Neural crest cell (in vitro differentiated cells): ENCODE measurements at regions not wholly inside any gene's neighbourhood (a gene's known extent, or its start where the extent isn't known, plus 50 kb on each side); places are given as distances from the start of the nearest gene placed in this dataset.

Source experiments
- DNase-seq: peaks from one replicate; pipeline ENCODE4 v3.0.0; 2021; ENCODE audit warnings: low read depth, mixed read lengths, low spot score
- H3K27ac Mint-ChIP-seq: one replicate; pipeline ENCODE4 v1.8.0; 2021; ENCODE audit warnings: mild to moderate bottlenecking, mixed read lengths; ENCODE audit not compliant: unreplicated experiment
- H3K27me3 Mint-ChIP-seq: 2 replicates; pipeline ENCODE4 v1.8.0; 2021; ENCODE audit warnings: low read depth, mild to moderate bottlenecking, mixed read lengths
- H3K36me3 Mint-ChIP-seq: 2 replicates; pipeline ENCODE4 v1.8.0; 2021; ENCODE audit warnings: low read depth, mild to moderate bottlenecking, mixed read lengths
- H3K4me1 Mint-ChIP-seq: 2 replicates; pipeline ENCODE4 v1.8.0; 2021; ENCODE audit warnings: mixed read lengths
- H3K4me3 Mint-ChIP-seq: one replicate; pipeline ENCODE4 v1.8.0; 2021; ENCODE audit warnings: mild to moderate bottlenecking, mixed read lengths
- H3K9me3 Mint-ChIP-seq: 2 replicates; pipeline ENCODE4 v1.8.0; 2021; ENCODE audit warnings: mixed read lengths
- TF ChIP-seq, protein P1 (sequence below): fragments of 200-600 bp; sonication (generic); conservative IDR thresholded peaks from 2 replicates; pipeline ENCODE4 v1.5.0; 2021; ENCODE audit warnings: antibody characterized with exemption, mild to moderate bottlenecking

DNA sequence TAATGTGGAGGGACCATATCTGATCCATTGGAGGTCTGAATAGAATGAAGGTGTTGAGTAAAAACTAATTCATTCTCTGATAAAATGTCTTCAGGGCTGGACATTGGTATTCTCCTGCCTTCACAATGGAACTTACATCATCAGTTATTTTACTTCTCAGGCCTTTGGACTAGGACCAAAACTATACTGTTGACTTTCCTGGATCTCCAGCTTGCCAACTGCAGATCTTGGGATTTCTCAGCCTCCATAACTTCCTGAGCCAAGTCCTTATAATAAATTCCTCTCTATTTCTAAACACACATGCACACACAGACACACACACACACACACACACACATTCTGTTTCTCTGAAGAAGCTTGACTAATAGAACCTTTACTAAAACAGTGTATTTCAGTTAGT, 1858.6 kb upstream of the ADGRL3 start:
- Mint-ChIP-seq H3K36me3 (no peaks in the 10 kb centered on the region), H3K4me3 (no peak overlapping the region), H3K4me1 (peaks cover 9% of the 10 kb centered on the region), H3K27ac (no peak overlapping the region), H3K27me3 (no peaks in the 10 kb centered on the region), H3K9me3 (no peaks in the 10 kb centered on the region)
- no peak for DNase-seq
- TF ChIP-seq, protein P1, sequence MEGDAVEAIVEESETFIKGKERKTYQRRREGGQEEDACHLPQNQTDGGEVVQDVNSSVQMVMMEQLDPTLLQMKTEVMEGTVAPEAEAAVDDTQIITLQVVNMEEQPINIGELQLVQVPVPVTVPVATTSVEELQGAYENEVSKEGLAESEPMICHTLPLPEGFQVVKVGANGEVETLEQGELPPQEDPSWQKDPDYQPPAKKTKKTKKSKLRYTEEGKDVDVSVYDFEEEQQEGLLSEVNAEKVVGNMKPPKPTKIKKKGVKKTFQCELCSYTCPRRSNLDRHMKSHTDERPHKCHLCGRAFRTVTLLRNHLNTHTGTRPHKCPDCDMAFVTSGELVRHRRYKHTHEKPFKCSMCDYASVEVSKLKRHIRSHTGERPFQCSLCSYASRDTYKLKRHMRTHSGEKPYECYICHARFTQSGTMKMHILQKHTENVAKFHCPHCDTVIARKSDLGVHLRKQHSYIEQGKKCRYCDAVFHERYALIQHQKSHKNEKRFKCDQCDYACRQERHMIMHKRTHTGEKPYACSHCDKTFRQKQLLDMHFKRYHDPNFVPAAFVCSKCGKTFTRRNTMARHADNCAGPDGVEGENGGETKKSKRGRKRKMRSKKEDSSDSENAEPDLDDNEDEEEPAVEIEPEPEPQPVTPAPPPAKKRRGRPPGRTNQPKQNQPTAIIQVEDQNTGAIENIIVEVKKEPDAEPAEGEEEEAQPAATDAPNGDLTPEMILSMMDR, result no peak

DNA sequence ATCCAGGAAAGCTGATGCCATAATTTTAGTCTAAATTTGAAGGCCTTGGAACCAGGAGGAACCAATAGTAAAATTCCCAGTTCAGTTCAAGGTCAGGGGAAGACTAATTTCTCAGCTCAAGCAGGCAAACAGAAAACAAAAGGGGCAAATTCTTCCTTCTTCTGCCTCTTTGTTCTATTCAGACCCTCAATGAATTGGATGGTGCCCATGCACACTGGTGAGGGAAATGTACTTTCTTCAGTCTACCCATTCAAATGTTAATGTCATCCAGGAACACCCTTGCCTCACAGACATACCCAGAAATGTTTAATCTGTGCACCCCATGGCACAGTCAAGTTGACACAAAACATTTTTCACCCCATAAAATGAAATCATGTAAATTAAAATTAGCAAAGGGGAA, 1851.2 kb upstream of the ADGRL3 start:
- Mint-ChIP-seq H3K27me3 (no peaks in the 10 kb centered on the region), H3K9me3 (no peaks in the 10 kb centered on the region)
- TF ChIP-seq, protein P1, result no peak

DNA sequence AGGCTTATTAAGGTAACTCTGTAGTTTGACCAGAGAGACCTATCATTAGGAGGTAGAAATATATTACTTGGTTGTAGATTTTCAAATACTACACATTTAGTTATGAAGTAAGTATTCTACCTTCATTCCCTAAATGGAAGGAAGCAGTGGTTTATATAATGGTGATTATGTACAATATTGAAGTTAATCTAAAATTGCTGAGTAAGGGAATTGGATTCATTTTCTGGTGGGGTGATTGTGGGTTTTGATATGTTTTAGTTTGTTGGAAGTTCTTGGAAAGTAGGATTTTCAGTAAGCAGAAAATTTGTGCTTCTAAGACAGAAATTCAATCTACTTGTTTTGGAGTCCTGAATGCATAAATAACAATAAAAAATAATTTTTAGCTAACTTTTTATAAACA, 1830.9 kb upstream of the ADGRL3 start:
- no peak overlapping the region for H3K4me3 Mint-ChIP-seq
- no peaks in the 10 kb centered on the region for H3K27me3 Mint-ChIP-seq
- no peak for DNase-seq
- H3K9me3 Mint-ChIP-seq, result peaks cover 2% of the 10 kb centered on the region
- no peak overlapping the region for H3K27ac Mint-ChIP-seq
- TF ChIP-seq, protein P1, result no peak
- H3K36me3 Mint-ChIP-seq, result no peaks in the 10 kb centered on the region
- H3K4me1 Mint-ChIP-seq, result no peaks in the 10 kb centered on the region

More for the DNA sequence above, 1851.2 kb upstream of the ADGRL3 start:
- no peak overlapping the region for H3K27ac Mint-ChIP-seq
- no peak overlapping the region for H3K4me3 Mint-ChIP-seq
- H3K4me1 Mint-ChIP-seq, result peaks cover 5% of the 10 kb centered on the region
- no peak for DNase-seq
- no peaks in the 10 kb centered on the region for H3K36me3 Mint-ChIP-seq

DNA sequence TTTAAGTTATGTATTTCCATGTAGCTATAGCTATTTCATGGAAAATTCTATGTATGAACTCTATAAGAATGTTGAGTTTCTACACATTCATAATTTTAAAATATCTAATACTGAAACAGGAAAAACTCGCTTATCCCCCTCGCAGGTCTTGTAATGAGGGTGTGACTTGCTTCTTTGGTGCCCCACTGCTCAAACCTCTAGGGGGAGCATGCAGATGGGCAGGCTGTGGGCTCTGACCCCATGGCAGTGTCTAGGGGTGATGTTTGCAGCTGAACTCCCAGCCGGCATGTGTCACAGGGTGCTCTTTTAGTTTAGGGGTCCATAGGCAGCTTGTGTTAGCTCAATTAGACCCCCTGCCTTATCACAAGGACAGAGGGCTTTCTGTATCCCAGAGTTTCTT, 1825.7 kb upstream of the ADGRL3 start:
- DNase-seq, result no peak
- Mint-ChIP-seq H3K9me3 (peaks cover 2% of the 10 kb centered on the region), H3K4me1 (no peaks in the 10 kb centered on the region), H3K36me3 (no peaks in the 10 kb centered on the region), H3K4me3 (no peak overlapping the region), H3K27ac (no peak overlapping the region), H3K27me3 (no peaks in the 10 kb centered on the region)
- TF ChIP-seq, protein P1, result peak; percentile 24

DNA sequence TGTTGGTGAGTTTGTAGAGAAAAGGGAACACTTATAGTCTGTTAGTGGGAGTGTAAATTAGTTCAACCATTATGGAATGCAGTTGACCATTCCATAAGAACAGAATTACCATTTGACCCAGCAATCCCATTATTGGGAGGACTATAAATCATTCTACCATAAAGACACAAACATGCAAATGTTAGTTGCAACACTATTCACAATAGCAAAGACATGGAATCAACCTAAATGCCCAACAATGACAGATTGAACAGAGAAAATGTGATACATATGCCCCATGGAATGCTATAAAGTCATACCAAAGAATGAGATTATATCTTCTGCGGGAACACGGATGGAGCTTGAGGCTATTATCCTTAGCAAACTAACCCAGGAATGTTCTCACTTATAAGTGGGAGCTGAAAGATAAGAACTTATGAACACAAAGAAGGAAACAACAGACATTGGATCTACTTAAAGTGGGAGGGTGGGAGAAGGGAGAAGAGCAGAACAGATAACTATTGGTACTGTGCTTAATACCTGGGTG, 1819.2 kb upstream of the ADGRL3 start:
- Mint-ChIP-seq H3K27me3 (no peaks in the 10 kb centered on the region), H3K27ac (no peak overlapping the region), H3K4me1 (no peaks in the 10 kb centered on the region), H3K9me3 (peaks cover 4% of the 10 kb centered on the region), H3K4me3 (no peak overlapping the region), H3K36me3 (no peaks in the 10 kb centered on the region)
- TF ChIP-seq, protein P1, result no peak
- DNase-seq, result no peak

DNA sequence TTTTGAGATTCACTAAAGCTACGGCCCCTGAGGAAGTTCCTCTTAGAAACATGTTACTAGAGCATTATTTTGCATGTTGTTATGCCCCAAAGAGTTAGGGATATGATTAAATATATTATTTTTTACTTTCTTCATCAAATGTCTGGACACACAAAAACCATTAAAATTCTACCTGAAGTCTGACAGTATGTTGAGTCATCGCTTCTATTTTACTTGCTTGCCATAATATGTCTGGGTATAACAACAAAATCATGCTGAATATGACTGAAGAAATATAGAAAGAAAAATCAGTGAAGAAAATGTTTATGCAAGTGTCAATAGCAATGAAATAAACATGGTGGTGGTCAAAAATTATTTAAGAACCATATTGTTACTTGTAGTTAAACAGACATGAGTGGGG, 1818.5 kb upstream of the ADGRL3 start:
- Mint-ChIP-seq H3K4me3 (no peak overlapping the region), H3K27ac (no peak overlapping the region), H3K4me1 (no peaks in the 10 kb centered on the region), H3K27me3 (no peaks in the 10 kb centered on the region), H3K9me3 (peaks cover 4% of the 10 kb centered on the region), H3K36me3 (no peaks in the 10 kb centered on the region)
- DNase-seq, result no peak
- TF ChIP-seq, protein P1, result no peak
